ENCODE measurements at regions not wholly inside any gene's neighbourhood (a gene's known extent, or its start where the extent isn't known, plus 50 kb on each side); places are given as distances from the start of the nearest gene placed in this dataset.

GRCh38 chr14:34063470-34064164 lies 112.7 kb upstream of the EGLN3 start (continued):
- TF ChIP-seq RERE (CRISPR knock-in tag; IDR thresholded peaks at IDR 0.05; ENCODE audit: low read depth) = no peak
- TF ChIP-seq TARDBP (CRISPR knock-in tag; IDR thresholded peaks at IDR 0.05) = peak; percentile 54; the same call in 1 of the 2 replicates
- no peak for TF ChIP-seq SP140L (CRISPR knock-in tag; IDR thresholded peaks at IDR 0.05; ENCODE audit: borderline replicate concordance)
- TF ChIP-seq TAF1 (CRISPR knock-in tag; IDR thresholded peaks at IDR 0.05) = no peak
- TF ChIP-seq ZBTB7A (CRISPR knock-in tag; IDR thresholded peaks at IDR 0.05) = 0 out of 2 replicates have a peak, but pooled peaks have one; percentile 63
- no peak for TF ChIP-seq PTBP1 (IDR thresholded peaks at IDR 0.05; ENCODE audit: low read depth, low read length, poor library complexity, severe bottlenecking)
- no peak for TF ChIP-seq STAT5B (CRISPR knock-in tag; IDR thresholded peaks at IDR 0.05)
- no peak for TF ChIP-seq ZNF496 (CRISPR knock-in tag; IDR thresholded peaks at IDR 0.05; ENCODE audit: insufficient replicate concordance)
- TF ChIP-seq ZNF10 (CRISPR knock-in tag; IDR thresholded peaks at IDR 0.05; ENCODE audit: borderline replicate concordance, low read depth) = no peak
- no peak for TF ChIP-seq ZNF451 (CRISPR knock-in tag; IDR thresholded peaks at IDR 0.05)
- peak; percentile 67; the same call in 1 of the 2 replicates for TF ChIP-seq FOXP4 (CRISPR knock-in tag; IDR thresholded peaks at IDR 0.05)
- no peak for TF ChIP-seq GABPA (IDR thresholded peaks at IDR 0.05; ENCODE audit: low read depth, low read length)
- peak; percentile 52 for TF ChIP-seq GABPA (CRISPR knock-in tag; IDR thresholded peaks at IDR 0.05; ENCODE audit: low read depth)
- no peak for TF ChIP-seq RBAK (CRISPR knock-in tag; IDR thresholded peaks at IDR 0.05)
- no peak for TF ChIP-seq CBX2 (IDR thresholded peaks at IDR 0.05; ENCODE audit: low read depth, low read length)
- TF ChIP-seq CBX2 (CRISPR knock-in tag; IDR thresholded peaks at IDR 0.05; ENCODE audit: low read depth) = peak; percentile 62; the same call in 1 of the 2 replicates
- TF ChIP-seq TP53 (CRISPR knock-in tag; conservative IDR thresholded peaks at IDR 0.05) = no peak
- TF ChIP-seq RBFOX2 (IDR thresholded peaks at IDR 0.05; ENCODE audit: low read depth, low read length) = no peak; the same call in 1 of the 2 replicates
- TF ChIP-seq ZNF543 (CRISPR knock-in tag; IDR thresholded peaks at IDR 0.05) = no peak
- TF ChIP-seq YEATS4 (CRISPR knock-in tag; IDR thresholded peaks at IDR 0.05; ENCODE audit: borderline replicate concordance) = no peak
- TF ChIP-seq ZNF503 (CRISPR knock-in tag; IDR thresholded peaks at IDR 0.05) = peak; percentile 24; the same call in 1 of the 2 replicates

Measured in HepG2 (cell line).